ENCODE measurements at regions not wholly inside any gene's neighbourhood (a gene's known extent, or its start where the extent isn't known, plus 50 kb on each side); places are given as distances from the start of the nearest gene placed in this dataset.

GRCh38 chr3:132854856-132855535 lies 132.8 kb upstream of the NPHP3 start:
- Histone ChIP-seq H2AFZ (ENCODE audit: low read length) (no peak overlapping the region), H3K9me3 (ENCODE audit: low read depth, low read length) (no peaks in the 10 kb centered on the region), H3K4me1 (ENCODE audit: insufficient read depth, low read length) (no peaks in the 10 kb centered on the region), H3K36me3 (ENCODE audit: insufficient read depth, low read length) (no peaks in the 10 kb centered on the region), H3K79me2 (ENCODE audit: insufficient read depth, low read length) (no peaks in the 10 kb centered on the region), H3K4me3 (ENCODE audit: insufficient read depth, low read length) (no peak overlapping the region), H3K27ac (ENCODE audit: low read depth, low read length) (no peak overlapping the region), H3K27me3 (ENCODE audit: insufficient read depth, low read length) (no peaks in the 10 kb centered on the region), H3K4me2 (ENCODE audit: insufficient read depth, low read length) (no peak overlapping the region), H4K20me1 (ENCODE audit: insufficient read depth, low read length) (no peaks in the 10 kb centered on the region)
- TF ChIP-seq, protein P1, sequence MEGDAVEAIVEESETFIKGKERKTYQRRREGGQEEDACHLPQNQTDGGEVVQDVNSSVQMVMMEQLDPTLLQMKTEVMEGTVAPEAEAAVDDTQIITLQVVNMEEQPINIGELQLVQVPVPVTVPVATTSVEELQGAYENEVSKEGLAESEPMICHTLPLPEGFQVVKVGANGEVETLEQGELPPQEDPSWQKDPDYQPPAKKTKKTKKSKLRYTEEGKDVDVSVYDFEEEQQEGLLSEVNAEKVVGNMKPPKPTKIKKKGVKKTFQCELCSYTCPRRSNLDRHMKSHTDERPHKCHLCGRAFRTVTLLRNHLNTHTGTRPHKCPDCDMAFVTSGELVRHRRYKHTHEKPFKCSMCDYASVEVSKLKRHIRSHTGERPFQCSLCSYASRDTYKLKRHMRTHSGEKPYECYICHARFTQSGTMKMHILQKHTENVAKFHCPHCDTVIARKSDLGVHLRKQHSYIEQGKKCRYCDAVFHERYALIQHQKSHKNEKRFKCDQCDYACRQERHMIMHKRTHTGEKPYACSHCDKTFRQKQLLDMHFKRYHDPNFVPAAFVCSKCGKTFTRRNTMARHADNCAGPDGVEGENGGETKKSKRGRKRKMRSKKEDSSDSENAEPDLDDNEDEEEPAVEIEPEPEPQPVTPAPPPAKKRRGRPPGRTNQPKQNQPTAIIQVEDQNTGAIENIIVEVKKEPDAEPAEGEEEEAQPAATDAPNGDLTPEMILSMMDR (IDR thresholded peaks at IDR 0.05; ENCODE audit: extremely low read depth, low read depth, low read length): no peak
- no peak for DNase-seq (ENCODE audit: insufficient read length, low spot score, missing footprints)

GRCh38 chr3:132847849-132848625 lies 125.8 kb upstream of the NPHP3 start:
- no peaks in the 10 kb centered on the region for H3K79me2 ChIP-seq (ENCODE audit: insufficient read depth, low read length)
- no peaks in the 10 kb centered on the region for H3K9me3 ChIP-seq (ENCODE audit: low read depth, low read length)
- TF ChIP-seq, protein P1 (IDR thresholded peaks at IDR 0.05; ENCODE audit: extremely low read depth, low read depth, low read length): no peak
- no peak overlapping the region for H2AFZ ChIP-seq (ENCODE audit: low read length)
- no peak for DNase-seq (ENCODE audit: insufficient read length, low spot score, missing footprints)
- no peaks in the 10 kb centered on the region for H4K20me1 ChIP-seq (ENCODE audit: insufficient read depth, low read length)
- H3K4me1 ChIP-seq (ENCODE audit: insufficient read depth, low read length): no peaks in the 10 kb centered on the region
- no peak overlapping the region for H3K27ac ChIP-seq (ENCODE audit: low read depth, low read length)
- no peaks in the 10 kb centered on the region for H3K36me3 ChIP-seq (ENCODE audit: insufficient read depth, low read length)
- H3K27me3 ChIP-seq (ENCODE audit: insufficient read depth, low read length): no peaks in the 10 kb centered on the region
- no peak overlapping the region for H3K4me2 ChIP-seq (ENCODE audit: insufficient read depth, low read length)
- no peak overlapping the region for H3K4me3 ChIP-seq (ENCODE audit: insufficient read depth, low read length)

GRCh38 chr3:132843851-132844553 lies 121.8 kb upstream of the NPHP3 start:
- no peak overlapping the region for H3K4me3 ChIP-seq (ENCODE audit: insufficient read depth, low read length)
- no peaks in the 10 kb centered on the region for H3K79me2 ChIP-seq (ENCODE audit: insufficient read depth, low read length)
- no peaks in the 10 kb centered on the region for H3K36me3 ChIP-seq (ENCODE audit: insufficient read depth, low read length)
- no peak overlapping the region for H3K27ac ChIP-seq (ENCODE audit: low read depth, low read length)
- H2AFZ ChIP-seq (ENCODE audit: low read length): no peak overlapping the region
- no peak overlapping the region for H3K4me2 ChIP-seq (ENCODE audit: insufficient read depth, low read length)
- no peaks in the 10 kb centered on the region for H3K9me3 ChIP-seq (ENCODE audit: low read depth, low read length)
- H4K20me1 ChIP-seq (ENCODE audit: insufficient read depth, low read length): no peaks in the 10 kb centered on the region
- H3K27me3 ChIP-seq (ENCODE audit: insufficient read depth, low read length): no peaks in the 10 kb centered on the region
- DNase-seq (ENCODE audit: insufficient read length, low spot score, missing footprints): no peak
- TF ChIP-seq, protein P1 (IDR thresholded peaks at IDR 0.05; ENCODE audit: extremely low read depth, low read depth, low read length): no peak
- H3K4me1 ChIP-seq (ENCODE audit: insufficient read depth, low read length): no peaks in the 10 kb centered on the region

- DNase-seq (ENCODE audit: insufficient read length, low spot score, missing footprints): no peak
- Histone ChIP-seq H2AFZ (ENCODE audit: low read length) (no peak overlapping the region), H3K36me3 (ENCODE audit: insufficient read depth, low read length) (no peaks in the 10 kb centered on the region), H3K9me3 (ENCODE audit: low read depth, low read length) (no peaks in the 10 kb centered on the region), H3K4me3 (ENCODE audit: insufficient read depth, low read length) (no peak overlapping the region), H3K4me2 (ENCODE audit: insufficient read depth, low read length) (no peak overlapping the region), H3K4me1 (ENCODE audit: insufficient read depth, low read length) (no peaks in the 10 kb centered on the region), H3K27ac (ENCODE audit: low read depth, low read length) (no peak overlapping the region), H3K27me3 (ENCODE audit: insufficient read depth, low read length) (no peaks in the 10 kb centered on the region), H4K20me1 (ENCODE audit: insufficient read depth, low read length) (no peaks in the 10 kb centered on the region), H3K79me2 (ENCODE audit: insufficient read depth, low read length) (no peaks in the 10 kb centered on the region)
- TF ChIP-seq, protein P1 (IDR thresholded peaks at IDR 0.05; ENCODE audit: extremely low read depth, low read depth, low read length): no peak
These were observed 121.1 kb upstream of the NPHP3 start for GRCh38 chr3:132843349-132843748.

Measured in osteoblast (primary cell).